Tibial nerve (tissue), 4 donors: ENCODE measurements at regions not wholly inside any gene's neighbourhood (a gene's known extent, or its start where the extent isn't known, plus 50 kb on each side); places are given as distances from the start of the nearest gene placed in this dataset.

Source experiments
- DNase-seq, 2 donors: peaks; one replicate each; pipeline ENCODE4 v3.0.0-alpha.2; 2019; ENCODE audit warnings: low spot score in 2 of 2
- H3K27ac ChIP-seq, 4 donors: fragments of 200-600 bp; sonication (generic) in 3 of 4; one replicate each; pipeline ENCODE4 v1.5.1; 2017 to 2019; ENCODE audit warnings: mild to moderate bottlenecking in 1 of 4
- H3K27me3 ChIP-seq, 2 donors: fragments of 200-600 bp; sonication (generic) in 1 of 2; one replicate each; pipeline versions ENCODE4 v1.5.1 to v1.6.0; 2017 to 2019
- H3K36me3 ChIP-seq, 3 donors: fragments of 200-600 bp; sonication (generic); one replicate each; pipeline ENCODE4 v1.5.1; 2018 to 2019
- H3K4me1 ChIP-seq, 4 donors: fragments of 200-600 bp; sonication (generic) in 3 of 4; one replicate each; pipeline ENCODE4 v1.5.1; 2017 to 2019
- H3K4me3 ChIP-seq, 4 donors: fragments of 200-600 bp; sonication (generic) in 3 of 4; one replicate each; pipeline ENCODE4 v1.5.1; 2017 to 2019; ENCODE audit warnings: mild to moderate bottlenecking in 1 of 4, moderate library complexity in 1 of 4
- H3K9me3 ChIP-seq, 4 donors: fragments of 200-600 bp; sonication (generic) in 3 of 4; one replicate each; pipeline ENCODE4 v1.5.1; 2017 to 2019
- EP300 ChIP-seq, 2 donors: sonication (generic); formaldehyde crosslinking; IDR thresholded peaks; one replicate each; pipeline ENCODE4 v1.6.1; 2017; ENCODE audit warnings: antibody characterized with exemption in 2 of 2, mild to moderate bottlenecking in 1 of 2
- POLR2A ChIP-seq, 2 donors: fragments of 450-650 bp; IDR thresholded peaks; one replicate each; pipeline ENCODE4 v1.6.1; 2017; ENCODE audit warnings: antibody characterized with exemption in 2 of 2, mild to moderate bottlenecking in 2 of 2, moderate library complexity in 2 of 2
- WGBS, 2 donors: methylation state at CpG; one replicate each; pipeline ENCODE4 v1.1.5; 2018; 5-methylcytosine and 5-hydroxymethylcytosine counted together
- TF ChIP-seq, protein P1 (sequence below), 5 experiments: fragments of 200-600 bp in 3 of 5; fragments of 450-650 bp in 2 of 5; sonication (generic) in 3 of 5; IDR thresholded peaks; one replicate each; pipeline ENCODE4 v1.5.1; 2016 to 2019; ENCODE audit warnings: antibody characterized with exemption in 5 of 5, mild to moderate bottlenecking in 3 of 5, moderate library complexity in 2 of 5

DNA sequence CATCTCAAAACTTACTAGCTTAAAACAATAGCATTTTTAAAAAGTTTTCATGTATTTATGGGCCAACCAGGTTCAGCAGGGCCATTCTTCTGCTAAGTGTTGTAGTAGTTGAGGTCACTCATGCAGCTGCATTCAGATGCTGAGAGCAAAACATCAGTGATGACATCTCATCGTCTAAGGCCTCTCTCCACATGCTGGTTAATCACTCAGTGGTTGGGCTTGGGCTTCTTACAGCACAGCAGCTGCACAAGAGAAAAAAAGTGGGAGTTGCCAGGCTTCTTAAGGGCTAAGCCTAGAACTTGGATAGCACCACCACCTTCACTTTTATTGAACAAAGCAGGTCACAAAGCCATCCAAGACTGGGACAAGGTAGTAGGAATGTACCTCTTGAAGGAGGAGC is 190.3 kb downstream of the IRS1 start:
- Histone ChIP-seq H3K27ac (no peak overlapping the region), H3K4me3 (no peak overlapping the region), H3K4me1 (no peaks in the 10 kb centered on the region), H3K27me3 (no peaks in the 10 kb centered on the region), H3K9me3 (no peaks in the 10 kb centered on the region), H3K36me3 (no peaks in the 10 kb centered on the region)
- TF ChIP-seq EP300 (IDR thresholded peaks at IDR 0.05) = no peak
- TF ChIP-seq, protein P1, sequence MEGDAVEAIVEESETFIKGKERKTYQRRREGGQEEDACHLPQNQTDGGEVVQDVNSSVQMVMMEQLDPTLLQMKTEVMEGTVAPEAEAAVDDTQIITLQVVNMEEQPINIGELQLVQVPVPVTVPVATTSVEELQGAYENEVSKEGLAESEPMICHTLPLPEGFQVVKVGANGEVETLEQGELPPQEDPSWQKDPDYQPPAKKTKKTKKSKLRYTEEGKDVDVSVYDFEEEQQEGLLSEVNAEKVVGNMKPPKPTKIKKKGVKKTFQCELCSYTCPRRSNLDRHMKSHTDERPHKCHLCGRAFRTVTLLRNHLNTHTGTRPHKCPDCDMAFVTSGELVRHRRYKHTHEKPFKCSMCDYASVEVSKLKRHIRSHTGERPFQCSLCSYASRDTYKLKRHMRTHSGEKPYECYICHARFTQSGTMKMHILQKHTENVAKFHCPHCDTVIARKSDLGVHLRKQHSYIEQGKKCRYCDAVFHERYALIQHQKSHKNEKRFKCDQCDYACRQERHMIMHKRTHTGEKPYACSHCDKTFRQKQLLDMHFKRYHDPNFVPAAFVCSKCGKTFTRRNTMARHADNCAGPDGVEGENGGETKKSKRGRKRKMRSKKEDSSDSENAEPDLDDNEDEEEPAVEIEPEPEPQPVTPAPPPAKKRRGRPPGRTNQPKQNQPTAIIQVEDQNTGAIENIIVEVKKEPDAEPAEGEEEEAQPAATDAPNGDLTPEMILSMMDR (IDR thresholded peaks at IDR 0.05) = no peak
- TF ChIP-seq POLR2A (IDR thresholded peaks at IDR 0.05) = no peak
- DNase-seq = no peak
- 25 to 57% methylated on average over 1 of the region's 1 CpG for WGBS, 2 donors

DNA sequence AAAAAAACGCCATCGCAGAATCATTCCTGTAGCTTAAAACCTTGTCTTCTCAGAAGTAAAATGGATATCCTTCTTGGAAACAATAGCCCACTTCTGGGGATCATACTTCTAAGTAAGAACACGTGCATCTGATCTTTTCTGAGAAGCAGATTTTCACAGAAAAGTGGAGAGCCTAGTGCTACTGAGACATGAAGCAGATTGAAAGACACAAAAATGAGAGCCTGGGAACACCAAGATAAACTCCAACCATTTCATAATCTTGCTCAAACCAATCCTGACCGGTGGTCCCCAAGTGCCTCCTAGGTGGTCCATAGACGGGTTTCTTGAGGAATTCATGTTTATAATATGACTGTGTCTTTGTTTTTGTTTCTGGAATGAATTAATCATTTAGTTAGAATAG is 191.2 kb downstream of the IRS1 start:
- WGBS, 2 donors = 61 to 65% methylated on average over 5 of the region's 5 CpGs
- H3K4me1 ChIP-seq = no peaks in the 10 kb centered on the region
- no peak overlapping the region for H3K4me3 ChIP-seq

DNA sequence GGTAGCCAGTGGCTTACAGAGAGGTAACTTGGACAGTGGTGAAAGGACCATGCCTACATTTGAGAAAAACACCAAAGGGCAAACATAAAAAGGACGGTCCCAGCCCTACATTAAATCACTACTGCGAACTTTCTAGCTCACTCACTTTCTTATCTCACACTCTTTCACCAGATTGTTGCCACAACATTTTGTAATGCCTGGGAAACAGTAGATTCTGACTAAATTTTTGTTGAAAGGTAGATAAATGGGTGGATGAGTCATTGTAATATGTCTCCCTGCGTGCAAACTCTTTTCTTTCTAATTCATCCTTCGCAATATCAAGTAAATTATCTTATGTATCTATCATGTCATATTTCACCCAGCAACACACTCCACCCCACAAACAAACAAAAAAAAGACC is 192.2 kb downstream of the IRS1 start:
- DNase-seq = no peak
- 93 to 94% methylated on average over 4 of the region's 4 CpGs for WGBS, 2 donors
- TF ChIP-seq POLR2A (IDR thresholded peaks at IDR 0.05) = no peak
- no peak for TF ChIP-seq EP300 (IDR thresholded peaks at IDR 0.05)
- TF ChIP-seq, protein P1 (IDR thresholded peaks at IDR 0.05) = no peak

More for the DNA sequence above, 191.2 kb downstream of the IRS1 start:
- DNase-seq = no peak
- H3K9me3 ChIP-seq = no peaks in the 10 kb centered on the region
- no peaks in the 10 kb centered on the region for H3K36me3 ChIP-seq
- no peak for TF ChIP-seq EP300 (IDR thresholded peaks at IDR 0.05)
- no peak for TF ChIP-seq POLR2A (IDR thresholded peaks at IDR 0.05)
- TF ChIP-seq, protein P1 (IDR thresholded peaks at IDR 0.05) = no peak
- no peak overlapping the region for H3K27ac ChIP-seq
- H3K27me3 ChIP-seq = no peaks in the 10 kb centered on the region

DNA sequence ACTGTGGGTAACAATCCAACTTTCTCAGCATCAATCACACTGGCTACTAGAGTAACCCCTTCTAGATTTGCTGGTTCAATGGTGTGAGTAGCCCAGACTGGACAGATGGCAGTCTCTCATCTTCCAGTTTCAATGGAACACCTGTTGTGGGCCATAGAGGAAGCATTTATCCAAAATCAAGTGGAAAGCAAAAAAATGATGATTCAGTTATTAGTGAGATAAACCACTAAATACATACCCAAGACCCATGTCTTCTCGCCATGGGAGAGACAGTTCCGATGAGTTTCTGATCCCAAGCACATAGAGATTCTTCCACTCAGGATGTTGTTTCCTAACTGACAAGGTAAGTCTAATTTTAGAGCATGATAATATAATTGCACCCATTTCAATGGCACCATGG is 194.0 kb downstream of the IRS1 start:
- no peak overlapping the region for H3K4me3 ChIP-seq
- H3K27ac ChIP-seq = no peak overlapping the region
- no peaks in the 10 kb centered on the region for H3K9me3 ChIP-seq
- WGBS, 2 donors = 96 to 100% methylated on average over 2 of the region's 2 CpGs
- no peaks in the 10 kb centered on the region for H3K4me1 ChIP-seq
- no peaks in the 10 kb centered on the region for H3K27me3 ChIP-seq
- TF ChIP-seq, protein P1 (IDR thresholded peaks at IDR 0.05) = no peak
- TF ChIP-seq EP300 (IDR thresholded peaks at IDR 0.05) = no peak
- no peak for TF ChIP-seq POLR2A (IDR thresholded peaks at IDR 0.05)
- no peaks in the 10 kb centered on the region for H3K36me3 ChIP-seq
- DNase-seq = no peak

More for the DNA sequence above, 192.2 kb downstream of the IRS1 start:
- no peak overlapping the region for H3K4me3 ChIP-seq
- H3K9me3 ChIP-seq = no peaks in the 10 kb centered on the region
- H3K36me3 ChIP-seq = no peaks in the 10 kb centered on the region
- H3K27me3 ChIP-seq = no peaks in the 10 kb centered on the region
- H3K4me1 ChIP-seq = no peaks in the 10 kb centered on the region
- no peak overlapping the region for H3K27ac ChIP-seq

DNA sequence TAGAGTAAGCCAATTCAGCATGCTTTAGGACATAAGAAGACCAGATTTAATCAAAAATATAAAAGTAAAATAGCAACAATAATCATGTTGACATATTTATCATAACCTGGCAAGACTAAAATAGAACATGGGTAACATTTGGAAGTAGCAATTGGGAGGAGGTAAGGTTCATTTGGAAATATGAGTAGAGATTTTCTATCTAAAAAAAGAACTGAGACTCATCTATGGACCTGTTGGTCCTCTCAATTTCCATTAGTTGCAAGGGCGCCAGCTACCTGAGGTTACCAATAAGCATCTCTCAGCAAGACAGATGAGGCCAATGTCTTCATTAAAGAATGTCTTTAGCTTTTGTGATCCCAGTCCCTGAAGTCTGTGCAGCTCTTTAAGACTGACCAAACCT is 196.0 kb downstream of the IRS1 start:
- H3K36me3 ChIP-seq = no peaks in the 10 kb centered on the region
- H3K9me3 ChIP-seq = no peaks in the 10 kb centered on the region
- 91 to 100% methylated on average over 1 of the region's 1 CpG for WGBS, 2 donors
- no peaks in the 10 kb centered on the region for H3K27me3 ChIP-seq
- H3K4me3 ChIP-seq = no peak overlapping the region
- no peak overlapping the region for H3K27ac ChIP-seq
- no peak for DNase-seq
- no peaks in the 10 kb centered on the region for H3K4me1 ChIP-seq
- TF ChIP-seq, protein P1 (IDR thresholded peaks at IDR 0.05) = no peak
- TF ChIP-seq EP300 (IDR thresholded peaks at IDR 0.05) = no peak
- no peak for TF ChIP-seq POLR2A (IDR thresholded peaks at IDR 0.05)
